GM23338 (cell line): ENCODE measurements at regions not wholly inside any gene's neighbourhood (a gene's known extent, or its start where the extent isn't known, plus 50 kb on each side); places are given as distances from the start of the nearest gene placed in this dataset.

Source experiments
- ATAC-seq: fragments of 200-7000 bp; cut with Tn5 transposase; 3 replicates; pipeline ENCODE4 v1.9.1; 2020
- DNase-seq: peaks from one replicate; pipeline ENCODE4 v3.0.0-alpha.2; 2015; ENCODE audit warnings: low spot score
- H2AFZ ChIP-seq: fragments of 200-600 bp; sonication (generic); 2 replicates; pipeline ENCODE4 v1.8.0; 2016; ENCODE audit warnings: antibody characterized with exemption, mild to moderate bottlenecking, moderate library complexity
- H3F3A ChIP-seq: fragments of 200-600 bp; sonication (generic); replicated peaks from 2 replicates; pipeline ENCODE4 v1.8.0; 2017; ENCODE audit warnings: antibody characterized with exemption, mixed run types, low read depth
- H3K27ac ChIP-seq: fragments of 200-600 bp; sonication (generic); 2 replicates; pipeline ENCODE4 v1.6.1; 2016; ENCODE audit warnings: low read depth
- H3K27me3 ChIP-seq: fragments of 200-600 bp; sonication (generic); 2 replicates; pipeline ENCODE4 v1.8.0; 2016; ENCODE audit warnings: mild to moderate bottlenecking, mixed run types, moderate library complexity; ENCODE audit not compliant: insufficient read depth
- H3K36me3 ChIP-seq: fragments of 200-600 bp; sonication (generic); 2 replicates; pipeline ENCODE4 v1.8.0; 2016; ENCODE audit warnings: mild to moderate bottlenecking; ENCODE audit not compliant: insufficient read depth
- H3K4me1 ChIP-seq: fragments of 200-600 bp; sonication (generic); 2 replicates; pipeline ENCODE4 v1.8.0; 2016; ENCODE audit warnings: mild to moderate bottlenecking, moderate library complexity; ENCODE audit not compliant: insufficient read depth
- H3K4me2 ChIP-seq: fragments of 200-600 bp; sonication (generic); 2 replicates; pipeline ENCODE4 v1.7.1; 2017; ENCODE audit warnings: mixed run types
- H3K4me3 ChIP-seq: fragments of 200-600 bp; sonication (generic); 2 replicates; pipeline ENCODE4 v1.6.1; 2016; ENCODE audit warnings: mixed run types
- H3K79me2 ChIP-seq: fragments of 200-600 bp; sonication (generic); replicated peaks from 2 replicates; pipeline ENCODE4 v1.8.0; 2017; ENCODE audit warnings: mild to moderate bottlenecking; ENCODE audit not compliant: insufficient read depth
- H3K9me2 ChIP-seq: fragments of 200-600 bp; sonication (generic); 2 replicates; pipeline ENCODE4 v1.8.0; 2017; ENCODE audit not compliant: insufficient read depth
- H4K20me1 ChIP-seq: fragments of 200-600 bp; sonication (generic); replicated peaks from 2 replicates; pipeline ENCODE4 v1.8.0; 2017; ENCODE audit warnings: mild to moderate bottlenecking; ENCODE audit not compliant: insufficient read depth
- H3K27ac Mint-ChIP-seq: 2 replicates; pipeline ENCODE4 v1.8.0; 2020; ENCODE audit warnings: inconsistent platforms, mild to moderate bottlenecking, moderate library complexity, mixed read lengths
- H3K27me3 Mint-ChIP-seq: 3 replicates; pipeline ENCODE4 v1.8.0; 2022; ENCODE audit warnings: low read depth, mild to moderate bottlenecking, moderate library complexity, mixed read lengths, inconsistent platforms; ENCODE audit not compliant: insufficient read depth, poor library complexity
- H3K36me3 Mint-ChIP-seq: 3 replicates; pipeline ENCODE4 v1.8.0; 2021; ENCODE audit warnings: low read depth, mild to moderate bottlenecking, inconsistent platforms, moderate library complexity, mixed read lengths
- H3K4me1 Mint-ChIP-seq: 3 replicates; pipeline ENCODE4 v1.8.0; 2020; ENCODE audit warnings: mild to moderate bottlenecking, inconsistent platforms, mixed read lengths
- H3K4me3 Mint-ChIP-seq: 3 replicates; pipeline ENCODE4 v1.8.0; 2021; ENCODE audit warnings: moderate library complexity, mild to moderate bottlenecking, inconsistent platforms, mixed read lengths
- H3K9me3 Mint-ChIP-seq: 3 replicates; pipeline ENCODE4 v1.8.0; 2020; ENCODE audit warnings: moderate library complexity, mild to moderate bottlenecking, inconsistent platforms, mixed read lengths
- CREB1 ChIP-seq: fragments of 250-450 bp; sonication (Bioruptor Pico); IDR thresholded peaks from 2 replicates; pipeline ENCODE4 v1.5.0; 2020; ENCODE audit warnings: low read depth, mild to moderate bottlenecking, moderate library complexity
- CTCF ChIP-seq, 2 experiments: fragments of 200-600 bp in 1 of 2; sonication (generic) in 1 of 2; conservative IDR thresholded peaks; 2 replicates each; pipeline versions ENCODE4 v1.5.1 to v1.6.1; 2016 to 2017; ENCODE audit warnings: antibody characterized with exemption in 2 of 2, low read depth in 2 of 2, mild to moderate bottlenecking in 2 of 2, moderate library complexity in 1 of 2
- EZH2 ChIP-seq: fragments of 200-600 bp; sonication (generic); IDR thresholded peaks from one replicate; pipeline ENCODE4 v1.8.0; 2017; ENCODE audit warnings: antibody characterized with exemption, mild to moderate bottlenecking, low read depth; ENCODE audit not compliant: unreplicated experiment
- EZH2phosphoT487 ChIP-seq: fragments of 200-600 bp; sonication (generic); IDR thresholded peaks from one replicate; pipeline ENCODE4 v1.8.1; 2018; ENCODE audit warnings: antibody characterized with exemption; ENCODE audit not compliant: unreplicated experiment
- JUNB ChIP-seq: IDR thresholded peaks from one replicate; pipeline ENCODE4 v1.6.1; 2016; ENCODE audit warnings: antibody characterized with exemption; ENCODE audit not compliant: unreplicated experiment
- NANOG ChIP-seq: IDR thresholded peaks from 2 replicates; pipeline ENCODE4 v1.6.1; 2016; ENCODE audit warnings: antibody characterized with exemption, borderline replicate concordance
- REST ChIP-seq: IDR thresholded peaks from one replicate; pipeline ENCODE4 v1.6.1; 2018; ENCODE audit warnings: antibody characterized with exemption; ENCODE audit not compliant: unreplicated experiment
- STAT1 ChIP-seq: IDR thresholded peaks from one replicate; pipeline ENCODE4 v1.6.1; 2016; ENCODE audit warnings: antibody characterized with exemption; ENCODE audit not compliant: unreplicated experiment
- ZNF114 ChIP-seq: fragments of 250-450 bp; sonication (Bioruptor Pico); IDR thresholded peaks from 2 replicates; pipeline ENCODE4 v1.5.0; 2020; ENCODE audit warnings: mild to moderate bottlenecking, moderate library complexity
- ZNF462 ChIP-seq: fragments of 250-450 bp; sonication (Bioruptor Pico); IDR thresholded peaks from 2 replicates; pipeline ENCODE4 v1.5.0; 2020; ENCODE audit warnings: mild to moderate bottlenecking, moderate library complexity

- Histone ChIP-seq H3K4me1 (peaks cover 3% of the 10 kb centered on the region; the same call in 1 of the 2 replicates), H2AFZ (no peak overlapping the region), H4K20me1 (no peaks in the 10 kb centered on the region), H3K4me3 (no peak overlapping the region), H3K27me3 (no peaks in the 10 kb centered on the region), H3K4me2 (no peak overlapping the region), H3K36me3 (no peaks in the 10 kb centered on the region), H3F3A (no peaks in the 10 kb centered on the region), H3K9me2 (0 out of 2 replicates have a peak, but pooled peaks cover 9% of the 10 kb centered on the region), H3K79me2 (no peaks in the 10 kb centered on the region), H3K27ac (no peak overlapping the region)
- H3K4me1 Mint-ChIP-seq = peaks cover 19% of the 10 kb centered on the region
- no peaks in the 10 kb centered on the region; the same call in 2 of the 3 replicates for H3K36me3 Mint-ChIP-seq
- no peak overlapping the region for H3K27ac Mint-ChIP-seq
- TF ChIP-seq NANOG (no peak), JUNB (no peak), ZNF462 (CRISPR knock-in tag) (no peak), STAT1 (no peak)
- DNase-seq (no peak), ATAC-seq (no peak)
- H3K4me3 Mint-ChIP-seq = no peak overlapping the region
- H3K9me3 Mint-ChIP-seq = no peaks in the 10 kb centered on the region
- peaks cover 3% of the 10 kb centered on the region for H3K27me3 Mint-ChIP-seq
These were observed 447.1 kb downstream of the PREX1 start for GRCh38 chr20:48380661-48381060.

- H3K4me1 Mint-ChIP-seq = peaks cover 34% of the 10 kb centered on the region
- H3K36me3 Mint-ChIP-seq = no peaks in the 10 kb centered on the region; the same call in 2 of the 3 replicates
- H3K36me3 ChIP-seq = no peaks in the 10 kb centered on the region
- no peak overlapping the region for H3K27ac ChIP-seq
- DNase-seq (no peak), ATAC-seq (no peak)
- H3F3A ChIP-seq = no peaks in the 10 kb centered on the region
- no peaks in the 10 kb centered on the region for H3K27me3 ChIP-seq
- no peaks in the 10 kb centered on the region for H3K9me3 Mint-ChIP-seq
- no peak overlapping the region for H3K4me3 ChIP-seq
- no peak overlapping the region for H3K4me3 Mint-ChIP-seq
- no peaks in the 10 kb centered on the region for H4K20me1 ChIP-seq
- H3K27ac Mint-ChIP-seq = no peak overlapping the region
- peaks cover 4% of the 10 kb centered on the region for H3K27me3 Mint-ChIP-seq
- H3K79me2 ChIP-seq = no peaks in the 10 kb centered on the region
- H3K9me2 ChIP-seq = 0 out of 2 replicates have a peak, but pooled peaks cover 9% of the 10 kb centered on the region
- H2AFZ ChIP-seq = no peak overlapping the region
- no peak overlapping the region for H3K4me2 ChIP-seq
- peaks cover 13% of the 10 kb centered on the region; the same call in 1 of the 2 replicates for H3K4me1 ChIP-seq
- TF ChIP-seq EZH2 (no peak), ZNF114 (CRISPR knock-in tag) (no peak), REST (no peak), CREB1 (CRISPR knock-in tag) (no peak), CTCF (conservative IDR thresholded peaks at IDR 0.05; ENCODE audit: low read depth in 2 of 2) (no peak), EZH2phosphoT487 (no peak), JUNB (no peak)
These were observed 448.7 kb downstream of the PREX1 start for GRCh38 chr20:48378976-48379675.
